ENCODE measurements at regions not wholly inside any gene's neighbourhood (a gene's known extent, or its start where the extent isn't known, plus 50 kb on each side); places are given as distances from the start of the nearest gene placed in this dataset.

GRCh38 chr10:15462253-15462897 lies 91.3 kb upstream of the FAM171A1 start:
- TF ChIP-seq CTCF (IDR thresholded peaks at IDR 0.05 in 4 of 5, conservative IDR thresholded peaks at IDR 0.05 in 1 of 5) (no peak), POLR2A (IDR thresholded peaks at IDR 0.05) (no peak)

All from gastrocnemius medialis (tissue), 4 donors.